B cell (primary cell): ENCODE measurements at regions not wholly inside any gene's neighbourhood (a gene's known extent, or its start where the extent isn't known, plus 50 kb on each side); places are given as distances from the start of the nearest gene placed in this dataset.

ENCODE experiments used
- ATAC-seq: fragments of 200-7000 bp; cut with Tn5 transposase; one replicate; pipeline ENCODE4 v1.10.0; 2021; ENCODE audit warnings: low read depth, mild to moderate bottlenecking, moderate number of reproducible peaks, moderate library complexity
- CTCF ChIA-PET: fragments of 350-600 bp; sonication (Branson Sonifier 250); formaldehyde crosslinking; loops from one replicate; lab custom pipeline; 2021; ENCODE audit warnings: antibody characterized with exemption, inconsistent platforms; lab: Charles Lee
- POLR2A ChIA-PET: fragments of 350-600 bp; sonication (Branson Sonifier 250); formaldehyde crosslinking; loops from one replicate; lab custom pipeline; 2021; ENCODE audit warnings: antibody characterized with exemption; lab: Charles Lee
- DNase-seq: peaks from one replicate; pipeline ENCODE4 v3.0.0; 2013
- H2AFZ ChIP-seq: 2 replicates; pipeline ENCODE4 v1.6.1; 2012; ENCODE audit warnings: mild to moderate bottlenecking, low read depth, low read length; ENCODE audit not compliant: insufficient read depth, poor library complexity, severe bottlenecking
- H3K27ac ChIP-seq, 2 donors: 1 replicate in 1 of 2; 2 replicates in 1 of 2; pipeline ENCODE4 v1.5.1; 2012 to 2013; ENCODE audit warnings: low read length in 2 of 2, mild to moderate bottlenecking in 2 of 2, moderate library complexity in 1 of 2
- H3K27me3 ChIP-seq, 4 experiments: fragments of 200-600 bp in 1 of 4; sonication (generic) in 1 of 4; replicated peaks in 1 of 4; 1 replicate in 2 of 4; 2 replicates in 2 of 4; pipeline versions ENCODE4 v1.6.1 to v1.7.0; 2013 to 2016; ENCODE audit warnings: low read length in 3 of 4, mild to moderate bottlenecking in 2 of 4, mixed read lengths in 1 of 4, moderate library complexity in 1 of 4; ENCODE audit not compliant: insufficient read depth in 4 of 4, control insufficient read depth in 3 of 4; ENCODE audit errors: control extremely low read depth in 1 of 4
- H3K36me3 ChIP-seq, 2 experiments: replicated peaks in 1 of 2; 1 replicate in 1 of 2; 2 replicates in 1 of 2; pipeline versions ENCODE4 v1.6.1 to v1.7.1; 2013; ENCODE audit warnings: low read length in 1 of 2; ENCODE audit not compliant: insufficient read depth in 2 of 2, control insufficient read depth in 1 of 2; ENCODE audit errors: control extremely low read depth in 1 of 2, extremely low read depth in 1 of 2
- H3K4me1 ChIP-seq, 2 donors: fragments of 200-600 bp in 1 of 2; sonication (generic) in 1 of 2; 1 replicate in 1 of 2; 2 replicates in 1 of 2; pipeline versions ENCODE4 v1.5.1 to v1.6.1; 2013 to 2017; ENCODE audit warnings: low read length in 2 of 2; ENCODE audit not compliant: control insufficient read depth in 2 of 2, insufficient read depth in 2 of 2
- H3K4me2 ChIP-seq: replicated peaks from 2 replicates; pipeline ENCODE3; 2012; ENCODE audit warnings: mild to moderate bottlenecking, low read depth, low read length; ENCODE audit not compliant: poor library complexity, severe bottlenecking
- H3K4me3 ChIP-seq, 5 experiments: fragments of 200-600 bp in 1 of 5; sonication (generic) in 1 of 5; 1 replicate in 3 of 5; 2 replicates in 2 of 5; pipeline versions ENCODE4 v1.5.1 to v1.7.0; 2011 to 2016; ENCODE audit warnings: low read length in 4 of 5, mild to moderate bottlenecking in 4 of 5, low read depth in 2 of 5, control low read depth in 1 of 5, moderate library complexity in 1 of 5; ENCODE audit not compliant: insufficient read depth in 1 of 5; ENCODE audit errors: control extremely low read depth in 1 of 5, extremely low read depth in 1 of 5
- H3K79me2 ChIP-seq: fragments of 200-600 bp; sonication (generic); one replicate; pipeline ENCODE4 v1.6.0; 2016; ENCODE audit warnings: low read length; ENCODE audit not compliant: control insufficient read depth, insufficient read depth
- H3K9ac ChIP-seq: fragments of 200-600 bp; sonication (generic); 2 replicates; pipeline ENCODE4 v1.6.1; 2017; ENCODE audit warnings: mild to moderate bottlenecking, low read length, moderate library complexity
- H3K9me3 ChIP-seq, 3 donors: one replicate each; pipeline versions ENCODE4 v1.6.1 to v1.7.1; 2013; ENCODE audit warnings: low read length in 2 of 3; ENCODE audit not compliant: control insufficient read depth in 2 of 3, insufficient read depth in 1 of 3; ENCODE audit errors: control extremely low read depth in 1 of 3
- H4K20me1 ChIP-seq: 2 replicates; pipeline ENCODE4 v1.6.0; 2012; ENCODE audit warnings: mild to moderate bottlenecking, low read length; ENCODE audit not compliant: insufficient read depth, control insufficient read depth, poor library complexity, severe bottlenecking
- H3K27ac Mint-ChIP-seq: one replicate; pipeline ENCODE4 v1.8.0; 2021; ENCODE audit warnings: mixed read lengths
- H3K27me3 Mint-ChIP-seq: one replicate; pipeline ENCODE4 v1.8.0; 2021; ENCODE audit warnings: mixed read lengths
- H3K4me1 Mint-ChIP-seq: one replicate; pipeline ENCODE4 v1.8.0; 2021; ENCODE audit warnings: mixed read lengths
- H3K4me3 Mint-ChIP-seq: one replicate; pipeline ENCODE4 v1.8.0; 2021; ENCODE audit warnings: mixed read lengths
- H3K9me3 Mint-ChIP-seq: one replicate; pipeline ENCODE4 v1.8.0; 2022; ENCODE audit warnings: mixed read lengths; ENCODE audit not compliant: insufficient read depth
- CTCF ChIP-seq: fragments of 200-600 bp; IDR thresholded peaks from one replicate; pipeline ENCODE4 v1.8.0; 2022; ENCODE audit warnings: antibody characterized with exemption, mild to moderate bottlenecking
- EZH2 ChIP-seq: IDR thresholded peaks from 2 replicates; pipeline ENCODE4 v1.6.1; 2012; ENCODE audit warnings: borderline replicate concordance, low read depth, mild to moderate bottlenecking, moderate library complexity, low read length; ENCODE audit not compliant: insufficient read depth, poor library complexity, severe bottlenecking
- WGBS: methylation state at CpG from one replicate; pipeline ENCODE4 v1.1.5; 2013; ENCODE audit warnings: missing lambda C conversion rate; ENCODE audit not compliant: insufficient coverage; 5-methylcytosine and 5-hydroxymethylcytosine counted together
- intact Hi-C: fragments of 100-400 bp; cut with micrococcal nuclease; formaldehyde crosslinking; loops from one replicate; pipeline ENCODE4 v1.10.0; 2022

- Mint-ChIP-seq H3K27me3 (no peaks in the 10 kb centered on the region), H3K9me3 (no peaks in the 10 kb centered on the region)
- POLR2A ChIA-PET = no interaction called here
Observed at GRCh38 chr1:82844911-82845827, 1044.4 kb downstream of the ADGRL2 start.

More at GRCh38 chr1:82844911-82845827, 1044.4 kb downstream of the ADGRL2 start:
- no peaks in the 10 kb centered on the region for H3K79me2 ChIP-seq
- no peak overlapping the region for H3K4me2 ChIP-seq
- Mint-ChIP-seq H3K27ac (no peak overlapping the region), H3K4me1 (no peaks in the 10 kb centered on the region), H3K4me3 (no peak overlapping the region)
- CTCF ChIA-PET = no interaction called here
- no peaks in the 10 kb centered on the region for H3K27me3 ChIP-seq
- no CpG with 5 or more reads among the region's 4 CpGs for WGBS
- DNase-seq = no peak
- H2AFZ ChIP-seq = no peak overlapping the region
- no peaks in the 10 kb centered on the region for H3K9me3 ChIP-seq
- H3K27ac ChIP-seq = no peak overlapping the region
- H3K4me1 ChIP-seq = no peaks in the 10 kb centered on the region
- H3K36me3 ChIP-seq = no peaks in the 10 kb centered on the region
- H4K20me1 ChIP-seq = no peaks in the 10 kb centered on the region
- intact Hi-C loops = no loop called here
- TF ChIP-seq CTCF = no peak
- TF ChIP-seq EZH2 = no peak
- ATAC-seq = no peak
- H3K9ac ChIP-seq = no peak overlapping the region
- H3K4me3 ChIP-seq = no peak overlapping the region
